HL-60 (cell line): ENCODE measurements at regions not wholly inside any gene's neighbourhood (a gene's known extent, or its start where the extent isn't known, plus 50 kb on each side); places are given as distances from the start of the nearest gene placed in this dataset.

Experiments
- DNase-seq, 2 experiments: peaks; one replicate each; pipeline ENCODE4 v3.0.0-alpha.2; 2010 to 2020; ENCODE audit warnings: low read depth in 1 of 2, low spot score in 1 of 2
- H3K27ac ChIP-seq: fragments of 250-450 bp; sonication (Bioruptor Pico); replicated peaks from 2 replicates; pipeline ENCODE4 v1.5.1; 2020; ENCODE audit warnings: mild to moderate bottlenecking, moderate library complexity
- H3K27me3 ChIP-seq: fragments of 250-450 bp; sonication (Bioruptor Pico); 2 replicates; pipeline ENCODE4 v1.5.1; 2021; ENCODE audit warnings: mild to moderate bottlenecking, moderate library complexity; ENCODE audit not compliant: insufficient read depth, poor library complexity, severe bottlenecking
- H3K4me3 ChIP-seq: replicated peaks from 2 replicates; pipeline ENCODE4 v1.5.1; 2011; ENCODE audit warnings: mild to moderate bottlenecking, control low read depth, low read length; ENCODE audit not compliant: insufficient read depth
- CTCF ChIP-seq: IDR thresholded peaks from one replicate; pipeline ENCODE4 v1.5.1; 2011; ENCODE audit warnings: low read length, control low read depth, inconsistent platforms; ENCODE audit not compliant: insufficient read depth
- GABPA ChIP-seq: IDR thresholded peaks from 2 replicates; pipeline ENCODE4 v1.6.1; 2012; ENCODE audit warnings: low read depth
- POLR2AphosphoS5 ChIP-seq: IDR thresholded peaks from 2 replicates; pipeline ENCODE4 v1.6.1; 2012; ENCODE audit warnings: low read depth
- REST ChIP-seq: IDR thresholded peaks from 2 replicates; pipeline ENCODE4 v1.6.1; 2012; ENCODE audit warnings: low read depth; ENCODE audit not compliant: insufficient replicate concordance
- SPI1 ChIP-seq: IDR thresholded peaks from 2 replicates; pipeline ENCODE4 v1.6.1; 2012; ENCODE audit warnings: low read depth, mild to moderate bottlenecking, borderline replicate concordance

- Histone ChIP-seq H3K27me3 (no peaks in the 10 kb centered on the region), H3K27ac (no peak overlapping the region), H3K4me3 (no peak overlapping the region)
- no peak for DNase-seq
- TF ChIP-seq GABPA (no peak), SPI1 (no peak), REST (no peak), POLR2AphosphoS5 (no peak), CTCF (no peak)
Measured at GRCh38 chr4:14361084-14361483, 641.2 kb upstream of the CPEB2 start.

GRCh38 chr4:14362385-14362784 lies 639.9 kb upstream of the CPEB2 start:
- TF ChIP-seq SPI1 (no peak), CTCF (no peak), POLR2AphosphoS5 (no peak), GABPA (no peak), REST (no peak)
- Histone ChIP-seq H3K27me3 (no peaks in the 10 kb centered on the region), H3K4me3 (no peak overlapping the region), H3K27ac (no peak overlapping the region)
- no peak for DNase-seq

- no peak for TF ChIP-seq REST
- TF ChIP-seq GABPA: no peak
- TF ChIP-seq POLR2AphosphoS5: no peak
- no peak for TF ChIP-seq CTCF
- TF ChIP-seq SPI1: no peak
- DNase-seq: no peak
- H3K4me3 ChIP-seq: no peak overlapping the region
- H3K27ac ChIP-seq: no peak overlapping the region
- no peaks in the 10 kb centered on the region for H3K27me3 ChIP-seq
Measured at GRCh38 chr4:14364953-14365536, 637.2 kb upstream of the CPEB2 start.
